ENCODE measurements at regions not wholly inside any gene's neighbourhood (a gene's known extent, or its start where the extent isn't known, plus 50 kb on each side); places are given as distances from the start of the nearest gene placed in this dataset.

GRCh38 chr15:81532001-81532400 lies 158.0 kb upstream of the TMC3 start:
- DNase-seq = no peak

DNA sequence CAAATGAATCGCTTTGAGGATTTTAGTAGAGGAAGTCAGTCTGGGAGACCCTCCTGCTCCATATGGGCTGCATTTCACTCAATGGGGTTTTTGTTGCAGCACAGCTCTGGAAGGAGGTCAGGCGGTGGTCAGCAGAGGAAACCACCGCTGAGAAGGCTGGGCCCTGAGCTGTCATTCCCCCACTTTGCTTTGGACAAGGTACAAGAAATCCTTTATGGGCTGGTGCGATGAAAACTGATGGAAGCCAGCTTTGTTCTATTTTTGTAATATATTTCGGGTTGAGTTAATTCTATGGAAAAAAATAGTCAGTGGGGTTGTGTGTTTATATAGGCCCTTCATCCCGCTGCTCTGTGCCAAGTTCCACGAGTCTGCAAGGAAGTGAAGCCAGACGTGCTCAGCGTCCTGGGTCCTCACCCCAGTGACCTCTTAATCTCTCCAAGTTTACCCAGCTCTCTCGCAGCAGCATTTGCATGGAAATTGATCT lies 157.1 kb upstream of the TMC3 start:
- DNase-seq = no peak

GRCh38 chr15:81530271-81530691 lies 156.3 kb upstream of the TMC3 start:
- no peak for DNase-seq

DNA sequence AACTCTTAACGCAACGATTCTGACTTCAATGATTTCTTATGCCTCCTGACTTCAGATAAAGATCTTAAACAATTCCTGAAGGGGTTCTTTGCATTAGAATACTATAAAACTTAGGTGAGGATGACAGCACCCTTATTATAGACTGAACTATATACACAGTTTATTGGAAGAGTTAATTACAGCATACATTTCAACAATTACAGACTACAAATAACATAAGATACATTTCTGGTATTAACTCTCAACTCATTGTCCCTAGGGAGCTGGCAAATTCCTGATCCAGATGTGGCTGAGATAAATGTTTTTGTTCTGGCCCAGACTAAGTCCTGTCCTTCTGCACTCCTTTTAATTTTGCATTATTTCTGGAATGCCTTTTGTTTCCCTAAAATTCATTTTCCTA lies 155.5 kb upstream of the TMC3 start:
- DNase-seq = no peak

DNA sequence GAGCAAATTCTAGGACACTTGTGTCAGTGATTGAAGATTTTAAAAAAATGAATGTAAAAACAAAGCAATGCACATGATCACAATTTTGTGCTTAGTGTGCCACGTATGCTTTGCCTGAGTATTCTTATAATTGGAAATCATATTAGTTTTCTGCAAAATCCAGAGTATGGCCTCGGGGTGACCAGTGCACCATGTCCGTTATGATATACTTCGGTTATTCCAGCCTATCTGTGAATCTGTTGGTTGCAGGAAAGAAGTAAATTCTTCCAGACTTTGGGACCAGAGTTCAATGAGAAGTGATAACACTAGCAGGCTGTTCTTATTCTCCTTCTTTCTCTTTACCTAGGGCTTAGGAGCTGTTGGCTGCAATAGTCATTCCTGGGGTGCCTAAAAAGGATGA lies 152.0 kb upstream of the TMC3 start:
- DNase-seq = no peak

- DNase-seq = no peak
Observed at GRCh38 chr15:81524496-81524895, 150.5 kb upstream of the TMC3 start.

DNA sequence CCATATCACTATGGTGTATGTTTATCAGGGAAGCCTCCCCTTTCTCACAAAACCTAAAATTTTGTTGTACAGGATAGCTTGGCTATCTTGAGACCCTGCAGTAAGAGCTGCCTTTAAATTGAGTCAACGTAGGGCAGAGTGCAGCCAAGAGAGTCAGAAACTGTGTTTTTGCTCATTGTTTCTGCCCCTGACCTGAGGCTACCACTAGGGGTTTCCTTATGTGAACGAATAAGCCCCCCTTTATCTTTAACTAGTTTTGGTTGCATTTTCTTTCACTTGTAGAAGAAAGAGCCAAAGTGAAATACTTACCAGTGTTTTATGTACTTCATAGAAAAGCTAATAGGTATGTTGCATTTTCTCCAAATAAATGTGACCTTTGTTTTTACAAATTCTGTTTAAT lies 149.9 kb upstream of the TMC3 start:
- DNase-seq = no peak

GRCh38 chr15:81520480-81520879 lies 146.5 kb upstream of the TMC3 start:
- DNase-seq = no peak

DNA sequence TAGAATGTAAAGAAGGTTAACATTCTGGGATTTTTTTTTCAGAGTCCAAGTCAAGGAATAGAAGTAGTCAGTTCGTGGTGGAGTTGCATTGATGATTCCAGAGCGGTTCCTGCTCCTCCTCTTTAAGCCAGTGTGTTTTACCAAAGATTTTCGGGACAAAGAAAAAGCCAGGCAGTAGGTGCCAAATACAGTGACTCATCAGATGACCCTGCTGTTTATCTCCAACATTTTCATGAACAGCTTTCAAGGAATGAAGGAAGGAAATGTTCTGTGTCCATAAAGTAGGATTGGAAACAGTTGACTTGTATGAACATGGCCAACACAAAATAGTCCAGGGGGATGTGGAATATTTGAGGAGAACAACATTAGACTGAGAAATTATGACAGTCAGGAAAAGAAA lies 142.4 kb upstream of the TMC3 start:
- no peak for DNase-seq

DNA sequence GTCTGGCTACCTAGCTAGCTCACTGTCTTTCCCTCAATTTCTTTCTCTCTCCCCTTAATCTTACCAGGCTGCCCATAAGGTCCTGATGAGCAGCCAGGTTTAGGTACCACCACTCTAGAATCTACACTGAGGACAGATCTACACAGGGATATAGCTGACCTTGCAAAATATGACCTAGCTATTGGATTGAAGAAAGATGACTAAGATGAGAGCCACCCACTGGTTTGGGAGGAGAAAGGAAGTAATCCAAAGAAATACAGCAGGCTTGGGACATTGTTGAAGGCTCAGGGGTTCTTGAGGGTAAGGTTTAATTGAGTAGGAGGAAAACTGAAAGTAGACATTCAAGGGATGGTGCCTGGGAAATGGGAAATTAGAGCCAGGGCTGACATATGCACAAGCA lies 142.0 kb upstream of the TMC3 start:
- no peak for DNase-seq

DNA sequence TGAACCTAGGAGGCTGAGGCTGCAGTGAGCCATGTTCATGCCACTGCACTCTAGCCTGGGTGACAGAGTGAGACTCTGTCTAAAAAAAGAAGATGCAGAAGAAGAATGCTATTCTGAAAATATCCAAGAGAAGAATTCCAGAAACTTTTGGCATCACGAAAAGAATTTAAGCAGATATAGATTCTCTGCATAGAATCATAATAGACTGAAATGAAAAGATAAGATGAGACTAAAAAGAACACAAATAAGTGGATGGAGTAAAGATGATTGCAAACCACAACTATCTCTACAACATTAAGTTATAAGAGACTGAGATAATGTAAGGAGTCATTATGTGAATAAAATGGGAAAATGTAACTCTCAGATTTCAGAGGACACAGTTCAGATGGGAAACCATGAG lies 140.7 kb upstream of the TMC3 start:
- no peak for DNase-seq

DNA sequence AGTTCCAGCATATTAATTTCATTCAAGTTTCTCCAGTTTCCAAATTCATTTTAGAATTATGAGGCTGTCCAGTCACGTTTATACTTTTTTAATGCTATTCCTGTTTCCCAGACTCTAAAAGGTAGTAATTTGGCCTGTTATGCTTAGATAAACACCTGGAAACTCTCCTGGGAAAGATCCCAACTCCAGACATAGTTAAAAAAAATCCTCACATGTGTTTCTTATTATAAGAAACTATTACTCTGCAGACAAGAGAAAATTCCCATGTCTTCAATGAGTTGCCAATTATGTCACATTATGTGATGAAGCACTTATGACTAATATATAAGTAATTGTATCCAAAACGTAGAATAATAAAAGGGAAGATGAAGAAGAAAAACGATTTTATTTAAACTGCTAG lies 137.1 kb upstream of the TMC3 start:
- no peak for DNase-seq

- DNase-seq = no peak
Observed at GRCh38 chr15:81507831-81508230, 133.8 kb upstream of the TMC3 start.

GRCh38 chr15:81506936-81507335 lies 132.9 kb upstream of the TMC3 start:
- DNase-seq = no peak

GRCh38 chr15:81506071-81506470 lies 132.1 kb upstream of the TMC3 start:
- DNase-seq = no peak

DNA sequence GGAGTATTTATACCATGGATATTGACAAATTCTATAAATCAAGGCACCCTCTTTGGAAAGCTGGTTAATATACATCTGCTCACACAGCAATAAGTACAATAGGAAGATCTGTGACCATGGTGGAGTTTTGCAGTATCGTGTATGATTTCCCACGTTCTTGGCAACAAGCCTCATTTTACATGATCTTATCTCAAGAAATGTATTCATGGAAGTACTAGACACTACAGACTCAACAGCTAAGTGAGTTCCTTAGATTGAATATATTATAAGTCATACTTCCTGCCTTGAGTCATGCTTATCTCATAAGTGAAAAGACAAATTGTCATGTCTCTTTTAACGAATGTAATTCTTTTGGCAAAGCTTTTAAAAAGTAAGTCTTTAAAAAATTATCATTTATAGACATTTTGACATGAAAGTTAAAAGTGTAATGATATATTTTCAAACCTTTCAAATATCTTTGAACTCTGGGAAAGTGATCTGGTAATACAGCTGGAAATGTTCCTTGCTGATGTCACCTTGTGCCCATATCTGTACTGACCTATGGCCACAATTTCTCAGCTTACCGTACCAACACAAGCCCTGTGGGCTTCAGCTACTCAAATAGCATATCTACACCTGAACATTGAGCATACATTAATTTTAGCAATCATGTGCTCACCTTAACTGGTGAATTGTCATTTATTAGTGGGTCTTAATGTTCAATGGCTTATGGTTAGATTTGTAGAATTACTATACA lies 130.3 kb upstream of the TMC3 start:
- no peak for DNase-seq

- no peak for DNase-seq
Observed at GRCh38 chr15:81502439-81502838, 128.4 kb upstream of the TMC3 start.

GRCh38 chr15:81500081-81500480 lies 126.1 kb upstream of the TMC3 start:
- DNase-seq = no peak

DNA sequence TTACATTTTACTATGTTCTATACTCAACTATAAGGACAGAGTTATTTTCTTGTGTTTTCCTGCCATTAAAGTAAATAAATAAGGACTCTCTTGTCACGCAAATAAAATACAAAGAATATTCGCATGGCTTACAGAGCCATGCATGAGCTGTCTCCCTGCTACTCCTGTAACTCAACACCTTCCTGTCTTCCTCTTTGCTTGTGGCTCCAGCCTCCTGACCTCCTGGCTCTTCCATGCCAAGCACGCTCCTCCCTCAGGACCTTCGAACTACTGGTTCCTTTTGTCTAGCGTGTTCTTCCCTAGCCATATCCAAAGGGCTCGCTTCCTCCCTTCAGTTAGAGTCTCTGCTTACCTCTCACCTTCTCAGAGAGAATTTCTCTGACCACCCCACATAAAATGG lies 124.3 kb upstream of the TMC3 start:
- DNase-seq = no peak

GRCh38 chr15:81497238-81497637 lies 123.2 kb upstream of the TMC3 start:
- DNase-seq = no peak

- DNase-seq = no peak
Observed at GRCh38 chr15:81495780-81496467, 121.9 kb upstream of the TMC3 start.

DNA sequence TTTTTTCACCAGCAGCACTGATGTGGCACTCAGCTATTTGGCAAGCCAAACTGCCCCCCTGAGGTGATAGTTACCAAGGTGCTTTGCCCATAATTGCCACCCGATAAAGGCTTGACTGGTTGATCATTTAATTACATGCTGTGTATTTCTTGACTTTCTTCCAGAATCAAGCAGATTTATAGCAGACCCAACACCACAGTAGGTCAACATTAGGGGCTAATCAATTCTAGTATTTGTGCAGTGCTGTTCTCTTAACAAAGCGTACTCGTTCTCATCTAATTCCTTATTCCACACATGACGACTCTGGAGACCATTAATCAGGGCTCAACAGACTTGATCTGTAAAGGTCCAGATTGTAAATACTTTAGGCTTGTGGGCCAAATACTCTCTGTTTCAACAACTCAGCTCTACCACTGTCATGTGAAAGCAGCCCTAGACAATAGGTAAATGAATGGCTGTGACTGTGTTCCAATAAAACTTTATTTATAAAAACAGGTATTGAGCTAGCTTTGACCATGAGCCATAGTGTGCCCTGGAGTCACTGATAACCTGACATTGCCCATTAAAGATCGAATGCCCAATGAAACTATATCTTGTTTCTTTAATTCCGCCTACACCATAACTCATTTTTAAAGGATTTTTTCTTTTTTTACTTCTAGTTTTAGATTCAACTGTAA lies 119.1 kb upstream of the TMC3 start:
- no peak for DNase-seq
